GM19463 (cell line): ENCODE measurements at regions not wholly inside any gene's neighbourhood (a gene's known extent, or its start where the extent isn't known, plus 50 kb on each side); places are given as distances from the start of the nearest gene placed in this dataset.

Experiments used
- ATAC-seq: cut with Tn5 transposase; IDR thresholded peaks from one replicate; pipeline ENCODE4 v1.9.1; 2021; ENCODE audit warnings: mild to moderate bottlenecking, moderate library complexity; ENCODE audit not compliant: unreplicated experiment

DNA sequence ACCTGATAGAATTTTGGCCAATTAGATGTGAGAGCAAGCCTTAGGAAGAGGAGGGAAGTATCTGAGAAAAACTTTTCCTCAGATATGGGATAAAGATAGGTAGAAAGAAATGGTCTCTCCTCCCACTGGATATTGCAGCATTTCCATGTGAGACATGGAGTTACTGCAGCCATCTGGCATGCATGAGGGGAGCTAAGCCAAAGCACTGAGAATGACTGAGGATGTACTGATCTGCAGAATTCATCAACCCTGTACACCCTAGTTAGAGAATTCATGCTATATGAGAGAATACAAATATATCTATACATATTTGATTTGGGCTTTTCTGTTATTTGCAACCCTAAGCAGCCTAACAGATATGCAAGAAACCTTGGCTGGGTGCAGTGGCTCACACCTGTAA, 52.5 kb upstream of the RPL34 start:
- no peak for ATAC-seq

DNA sequence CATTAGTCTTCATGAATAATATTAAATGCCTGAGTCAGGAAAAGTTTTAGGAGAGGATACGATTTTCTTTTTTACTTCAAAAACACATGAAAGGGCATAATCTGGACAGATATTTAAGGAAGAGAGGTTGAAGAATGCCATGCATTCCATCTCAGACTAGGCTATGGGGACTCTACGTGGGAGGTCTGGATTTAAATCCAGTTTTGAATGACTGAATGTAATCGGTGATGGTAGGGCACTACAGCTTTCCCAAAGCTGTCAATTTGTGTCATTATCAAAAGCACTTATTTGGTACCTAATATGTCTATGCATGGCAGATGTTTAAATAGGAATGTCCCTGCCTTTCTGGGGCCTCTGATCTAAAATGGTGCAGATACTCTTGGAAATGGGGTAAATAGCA, 59.3 kb upstream of the RPL34 start:
- no peak for ATAC-seq

DNA sequence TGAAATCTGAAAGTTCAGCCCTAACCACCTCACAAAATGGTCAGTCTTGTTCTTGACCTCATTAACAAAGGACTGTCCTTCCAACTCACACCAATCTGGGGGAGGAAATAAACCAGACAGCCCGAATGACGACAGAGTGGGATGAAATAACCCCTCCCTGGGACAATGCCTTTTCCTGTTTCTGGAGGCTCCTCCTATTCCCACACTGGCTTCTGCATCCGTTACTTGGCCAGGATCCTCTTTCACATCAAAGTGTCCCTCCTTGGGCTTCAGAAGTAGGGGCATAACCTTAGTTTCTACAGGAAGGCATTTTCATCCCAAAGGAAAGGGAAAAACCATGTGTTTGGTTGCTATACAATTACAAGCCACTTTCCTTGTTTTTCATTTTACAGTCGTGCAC, 59.8 kb upstream of the RPL34 start:
- ATAC-seq, result no peak

DNA sequence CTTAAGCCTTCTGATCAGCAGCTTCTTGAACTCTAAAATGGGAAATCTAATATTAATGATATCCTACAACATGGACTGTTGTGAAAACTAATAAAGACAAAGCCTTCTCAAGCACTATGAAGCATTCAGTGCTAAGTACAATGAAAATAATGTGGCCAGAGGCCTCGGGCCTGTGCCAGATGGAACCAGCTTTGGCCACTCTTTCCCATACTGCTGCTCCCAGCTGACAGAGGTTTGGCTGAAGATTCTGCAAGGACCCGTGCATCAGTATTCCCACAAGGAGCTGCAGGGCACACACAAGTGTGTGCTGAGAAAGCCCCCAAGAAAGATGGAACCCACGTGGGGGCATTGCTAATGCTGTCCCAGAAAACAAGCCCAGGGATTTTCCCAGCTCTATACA, 60.5 kb upstream of the RPL34 start:
- ATAC-seq, result no peak

DNA sequence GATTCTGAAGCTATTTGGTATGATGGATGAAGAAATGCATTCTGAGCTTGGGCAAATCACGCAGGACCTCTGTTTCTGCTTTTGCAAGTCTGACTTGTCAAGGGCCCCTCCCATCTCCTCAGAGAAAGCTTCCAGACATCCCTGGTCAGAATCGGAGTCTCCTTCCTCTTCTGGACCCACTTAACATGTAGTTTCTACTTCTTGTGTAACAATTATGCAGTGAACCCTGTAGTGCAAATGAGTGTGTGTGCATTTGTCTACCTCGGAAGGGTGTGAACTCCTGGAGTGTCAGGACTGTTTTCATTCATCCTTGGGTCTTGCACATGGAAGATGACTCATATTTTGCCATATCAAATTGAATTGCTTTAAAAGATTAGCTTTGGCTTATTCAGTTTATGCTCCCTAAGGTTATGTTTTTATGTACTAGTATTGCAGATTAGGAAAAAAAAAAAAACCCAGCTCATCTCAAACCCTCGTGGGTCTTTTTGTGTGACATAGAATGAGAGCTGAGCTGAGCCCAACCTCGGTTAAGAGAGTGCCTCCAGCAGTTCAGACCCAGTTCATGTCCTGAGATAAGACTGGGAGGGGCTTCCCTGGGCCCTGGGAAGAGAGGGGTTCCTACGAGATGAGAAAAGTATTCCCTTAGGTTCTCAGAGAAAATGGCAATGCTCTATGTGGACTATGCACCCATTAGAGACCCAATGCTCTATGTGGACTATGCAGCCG, 61.1 kb upstream of the RPL34 start:
- no peak for ATAC-seq

DNA sequence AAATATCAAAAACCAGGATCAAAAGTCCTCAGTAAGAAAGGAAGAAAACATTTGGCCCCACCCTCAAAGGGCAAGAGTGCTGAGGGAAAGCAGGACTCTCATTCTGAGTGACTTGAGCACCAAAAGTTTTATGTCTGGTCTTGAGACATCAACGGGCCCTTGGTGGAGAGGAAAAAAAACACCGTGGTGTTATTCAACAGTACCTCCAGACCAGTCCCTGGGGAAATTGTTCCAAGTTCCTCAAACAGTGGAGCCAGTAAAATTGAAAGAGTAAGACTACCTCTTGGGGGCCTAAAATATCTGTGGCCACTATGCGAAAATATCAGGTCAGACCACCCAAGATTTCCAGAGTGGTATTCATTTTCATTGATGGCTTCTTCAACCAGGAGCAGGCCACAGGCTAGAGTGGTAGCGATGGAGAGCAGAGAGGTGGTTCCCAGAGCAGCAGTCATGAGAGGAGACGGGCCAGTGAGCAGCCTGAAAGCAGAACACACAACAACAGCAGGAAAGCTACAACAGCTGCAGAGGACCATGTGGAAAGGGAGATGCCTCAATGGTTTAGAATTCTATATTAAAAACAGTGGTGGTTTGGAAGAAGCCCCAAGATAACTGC, 63.7 kb upstream of the RPL34 start:
- ATAC-seq, result peak; percentile 78

DNA sequence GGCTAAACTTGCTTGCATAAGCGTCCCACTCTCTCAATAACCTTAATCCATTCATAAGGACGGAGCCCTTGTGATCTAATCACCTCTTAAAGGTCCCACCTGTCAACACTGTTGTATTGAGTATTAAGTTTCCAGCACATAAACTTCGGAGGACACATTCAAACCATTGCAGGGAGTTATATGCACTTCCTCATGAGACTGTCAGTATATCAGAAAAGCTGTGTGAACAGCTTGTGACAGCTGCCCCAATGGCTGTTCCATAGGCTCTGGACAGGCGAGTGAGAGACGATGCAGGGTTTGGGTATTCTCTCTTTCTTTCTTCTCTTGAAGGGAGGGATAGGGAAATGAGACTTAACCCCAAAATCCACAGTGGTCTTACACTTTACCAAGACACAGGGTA, 64.2 kb upstream of the RPL34 start:
- ATAC-seq, result no peak

DNA sequence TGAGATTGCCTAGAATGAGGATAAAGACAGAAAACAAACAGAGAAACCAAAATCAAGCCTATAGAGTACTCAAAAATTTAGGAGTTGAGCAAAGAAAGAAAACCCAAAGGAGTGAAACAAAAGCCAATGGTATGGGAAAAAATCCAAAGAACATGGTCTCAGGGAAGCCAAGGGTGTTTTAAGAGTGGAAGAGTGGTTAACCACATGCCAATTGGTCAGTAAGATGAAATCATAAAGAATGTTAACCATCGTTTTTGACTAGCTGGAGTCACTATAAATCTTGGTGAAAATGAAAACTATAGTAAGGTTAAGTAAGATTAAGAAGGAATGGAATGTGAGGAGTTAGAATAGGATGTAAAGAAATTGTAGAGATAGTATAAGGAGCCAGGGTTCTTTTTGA, 64.7 kb upstream of the RPL34 start:
- no peak for ATAC-seq

DNA sequence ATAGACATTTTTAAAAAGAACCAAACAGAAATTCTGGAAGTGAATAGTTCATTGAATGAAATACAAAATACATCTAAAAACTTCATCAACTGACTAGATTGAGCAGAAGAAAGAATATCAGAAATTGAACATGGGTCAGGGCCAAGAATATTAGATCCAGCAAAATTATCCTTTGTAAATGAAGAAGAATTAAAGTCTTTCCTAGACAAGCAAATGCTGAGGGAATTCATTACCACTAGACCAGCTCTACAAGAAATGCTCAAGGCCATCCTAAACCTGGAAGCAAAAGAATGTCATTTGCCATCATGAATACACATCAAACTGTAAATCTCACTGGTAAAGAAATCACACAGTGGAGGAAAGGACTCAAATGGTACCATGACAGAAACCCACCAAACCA, 72.7 kb upstream of the RPL34 start:
- no peak for ATAC-seq

DNA sequence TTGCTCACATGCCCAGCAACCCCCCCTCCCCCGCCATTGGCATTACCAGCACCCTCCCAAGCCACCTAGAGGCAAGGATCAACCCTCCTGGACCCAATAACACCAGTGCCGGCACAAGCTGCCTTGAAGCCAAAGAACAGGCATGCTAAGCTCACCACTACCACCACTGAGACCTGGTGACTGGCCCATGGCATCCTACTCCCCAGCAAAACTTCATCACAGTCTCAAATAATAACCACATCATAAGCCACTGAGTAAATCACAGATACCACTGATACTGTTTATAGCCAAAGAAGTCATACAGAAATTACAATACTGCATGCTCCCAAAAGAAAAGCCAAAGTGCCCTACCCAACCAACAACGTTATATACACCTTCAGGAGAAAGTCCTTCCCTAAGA, 73.6 kb upstream of the RPL34 start:
- no peak for ATAC-seq

DNA sequence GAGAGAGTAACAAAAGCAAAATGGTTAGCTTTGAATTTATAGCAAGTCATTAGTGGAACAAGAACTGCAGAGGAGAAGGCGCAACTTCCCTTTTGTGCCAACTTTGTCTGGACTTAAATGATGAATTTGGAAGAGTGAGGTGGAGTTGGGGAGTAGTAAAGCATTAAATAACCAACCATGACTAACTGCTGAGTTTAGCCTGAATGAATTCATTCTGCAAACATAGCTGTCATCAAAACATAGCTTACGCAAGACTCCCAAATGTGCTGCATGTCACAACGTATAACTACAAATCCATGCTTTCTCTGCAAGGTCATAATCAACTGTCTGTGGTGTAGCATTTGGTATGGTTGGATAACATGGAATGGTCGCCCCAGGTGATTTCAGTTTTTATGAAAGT, 75.9 kb upstream of the RPL34 start:
- ATAC-seq, result no peak

DNA sequence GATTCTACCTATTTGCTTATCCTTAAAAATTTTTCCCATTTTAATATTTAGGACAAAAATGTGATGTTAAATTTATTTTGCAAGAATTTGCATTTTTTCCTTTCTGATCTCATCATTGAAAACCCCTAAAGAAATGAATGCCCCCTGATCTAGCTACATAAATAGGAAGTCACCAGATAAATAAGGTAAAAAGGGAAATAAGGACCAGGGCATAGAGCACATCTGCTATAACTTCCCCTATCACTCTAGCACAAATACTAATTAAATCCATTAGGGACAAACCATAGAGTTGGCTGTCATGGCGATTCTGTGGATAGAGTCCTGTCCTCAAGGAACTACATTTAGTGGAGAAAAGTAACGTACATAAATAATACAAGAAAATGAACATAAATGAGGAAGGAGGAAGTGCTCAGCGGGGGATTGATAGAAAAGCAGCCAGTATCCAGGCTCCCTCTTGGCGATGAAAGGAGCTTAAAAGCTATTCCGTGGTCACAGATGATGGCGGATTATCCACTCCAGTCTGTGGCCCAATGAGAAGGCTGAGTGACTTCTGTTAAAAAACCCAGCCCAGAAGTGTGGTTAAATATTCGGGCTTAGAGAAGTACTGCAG, 76.9 kb upstream of the RPL34 start:
- no peak for ATAC-seq

DNA sequence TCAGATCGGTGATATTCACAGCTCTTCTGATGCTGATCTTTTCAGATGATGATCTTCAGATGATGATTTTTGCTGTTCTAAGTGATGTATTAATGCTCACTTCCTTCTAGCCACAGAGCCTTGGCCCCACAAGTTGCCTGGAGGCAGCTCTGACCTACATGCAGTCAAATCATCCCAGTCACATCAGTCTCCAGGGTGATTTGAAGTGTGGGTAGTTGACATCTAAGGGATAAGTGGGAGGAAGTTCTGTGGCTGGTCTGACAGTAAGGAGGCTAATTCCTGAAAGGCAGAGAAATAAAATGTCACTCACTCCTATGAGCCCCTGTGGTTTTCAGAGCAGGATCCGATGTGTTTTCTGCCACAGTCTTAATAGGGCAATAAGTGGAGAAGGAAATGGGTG, 79.8 kb upstream of the RPL34 start:
- peak; percentile 71 for ATAC-seq

DNA sequence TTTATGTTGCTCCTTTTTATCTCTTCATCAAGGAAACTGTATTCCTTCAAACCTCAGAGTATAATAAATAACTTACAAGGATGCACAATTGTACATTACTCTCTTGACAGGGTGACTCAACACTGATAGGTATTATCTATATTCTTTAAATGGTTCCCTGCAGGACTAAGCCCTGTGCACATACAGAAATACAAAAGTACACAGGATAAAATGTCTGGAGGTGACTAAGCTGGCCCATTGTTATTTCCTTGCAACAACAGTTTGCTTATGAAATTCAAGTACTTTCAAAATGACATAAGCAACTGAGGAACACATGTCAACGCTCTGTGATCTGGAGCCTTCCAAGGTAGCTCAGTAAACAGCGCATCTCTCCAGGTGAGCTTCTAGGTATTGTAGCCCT, 83.8 kb upstream of the RPL34 start:
- ATAC-seq, result no peak

DNA sequence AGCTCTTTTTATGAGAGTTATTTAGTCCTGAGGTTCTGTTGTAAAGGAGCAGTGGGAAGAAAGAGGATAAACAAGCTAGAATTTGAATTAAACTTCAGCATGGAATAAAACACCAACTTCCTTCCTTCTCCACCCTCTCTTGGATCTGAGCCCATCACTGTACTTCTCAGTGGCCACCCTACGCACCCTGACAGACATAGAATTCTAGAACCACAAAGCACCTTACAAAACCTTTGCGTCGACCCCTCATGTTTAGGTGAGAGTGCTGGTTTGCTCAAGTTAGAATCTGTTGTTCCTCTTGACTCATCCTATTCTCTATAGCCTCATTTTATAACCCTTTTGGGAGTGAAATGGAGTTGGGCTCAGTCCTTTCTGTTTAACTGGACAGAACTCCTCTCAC, 84.6 kb upstream of the RPL34 start:
- ATAC-seq, result no peak

DNA sequence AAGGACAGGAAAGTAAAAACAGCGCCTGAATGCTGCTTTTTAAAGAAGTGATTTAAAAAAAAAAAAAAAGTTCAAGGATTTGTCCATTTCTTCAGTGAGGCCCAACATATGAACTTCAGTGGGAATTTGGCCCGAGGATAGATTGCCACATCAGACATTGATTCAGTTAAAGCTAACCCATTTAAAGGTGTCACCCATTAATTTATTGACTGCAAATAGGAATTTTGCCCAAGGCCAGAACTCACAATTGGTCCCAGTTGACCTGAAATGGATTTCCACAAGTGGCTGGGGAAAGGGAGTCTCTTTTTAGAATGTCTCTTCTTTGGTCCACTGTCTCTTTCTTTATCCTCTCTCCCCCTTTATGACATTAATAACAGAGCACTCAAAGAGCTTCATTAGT, 86.5 kb upstream of the RPL34 start:
- ATAC-seq, result no peak

DNA sequence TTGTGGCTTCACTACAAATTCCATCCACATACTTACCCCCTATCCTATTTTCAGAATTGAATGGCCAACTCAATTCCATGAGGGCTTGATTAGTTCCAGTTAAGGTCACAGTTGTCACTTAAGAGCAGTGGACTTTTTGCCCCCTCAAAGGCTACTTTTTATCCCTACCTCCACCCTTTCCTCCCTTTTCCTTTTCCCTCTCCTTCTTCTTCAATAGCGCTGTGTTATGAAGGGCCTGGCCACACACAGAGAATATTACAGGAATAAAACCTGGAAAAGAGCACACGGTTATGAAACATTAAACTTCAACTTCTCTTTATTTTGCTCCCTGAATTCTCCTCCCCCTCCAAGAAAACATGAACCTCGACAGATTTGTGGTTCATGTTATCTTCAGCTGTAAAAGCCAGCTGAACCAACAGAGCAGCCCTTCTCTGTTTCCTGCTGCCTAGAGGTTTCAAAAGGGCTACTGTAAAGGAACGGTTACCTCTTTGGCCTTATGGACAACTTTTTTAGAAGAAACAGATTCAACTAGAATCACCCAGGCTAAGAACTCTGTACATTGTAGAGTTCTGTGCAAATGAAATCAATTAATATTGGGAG, 87.0 kb upstream of the RPL34 start:
- ATAC-seq, result no peak

DNA sequence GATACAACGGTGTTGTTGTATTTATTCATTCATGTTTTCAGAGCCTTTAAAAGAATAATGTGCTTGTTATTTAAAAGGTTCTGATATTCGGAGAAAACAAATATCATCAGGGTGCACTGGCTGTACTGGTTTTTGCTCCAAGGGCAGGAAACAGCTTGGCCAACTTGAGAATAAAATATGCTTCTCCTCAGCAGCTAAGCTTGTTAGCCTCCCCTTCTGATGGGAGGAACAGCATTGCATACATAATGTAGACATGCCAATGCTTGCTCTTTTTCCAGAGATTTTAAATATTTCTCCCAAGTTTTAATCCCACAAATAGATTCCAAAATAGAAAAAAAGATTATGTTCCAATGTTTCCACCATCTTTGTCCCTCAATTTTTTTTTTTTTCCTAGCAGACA, 87.6 kb upstream of the RPL34 start:
- no peak for ATAC-seq

DNA sequence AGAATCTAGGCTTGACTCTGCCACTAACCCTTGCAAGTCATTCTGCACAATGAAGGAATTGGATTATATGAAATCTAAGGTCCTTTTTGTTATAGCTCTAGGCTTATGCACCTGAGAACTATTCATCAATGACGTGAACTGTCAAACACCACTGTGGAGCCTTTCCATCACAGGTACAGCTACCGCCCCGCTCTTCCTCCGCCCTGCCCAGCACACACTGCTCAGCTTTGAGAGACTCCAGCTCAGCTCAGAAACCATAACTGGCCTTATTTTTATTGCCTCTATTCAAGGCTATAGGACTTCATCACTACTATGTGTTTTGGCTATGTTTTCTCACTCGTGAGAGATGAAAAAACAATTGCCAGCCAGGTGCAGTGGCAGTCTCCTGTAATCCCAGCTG, 88.2 kb upstream of the RPL34 start:
- no peak for ATAC-seq

DNA sequence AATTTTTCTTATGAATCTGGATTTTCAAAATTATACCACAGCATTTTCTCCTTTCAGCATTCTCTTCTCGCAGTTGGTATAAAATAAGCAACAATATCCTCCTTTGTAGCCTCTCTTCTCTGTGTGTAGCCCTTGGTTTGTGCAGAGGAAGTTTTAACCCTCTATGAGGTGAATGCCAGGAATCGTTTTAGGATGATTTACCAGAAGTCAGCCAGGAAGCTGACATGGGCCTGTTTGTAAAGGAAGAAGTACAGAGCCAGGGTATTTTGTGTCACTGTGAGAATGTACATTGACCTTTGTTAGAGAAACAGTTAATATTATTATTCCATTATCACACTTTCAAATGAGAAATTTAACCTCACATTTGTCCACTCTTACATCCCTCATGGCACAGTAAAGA, 88.9 kb upstream of the RPL34 start:
- no peak for ATAC-seq

DNA sequence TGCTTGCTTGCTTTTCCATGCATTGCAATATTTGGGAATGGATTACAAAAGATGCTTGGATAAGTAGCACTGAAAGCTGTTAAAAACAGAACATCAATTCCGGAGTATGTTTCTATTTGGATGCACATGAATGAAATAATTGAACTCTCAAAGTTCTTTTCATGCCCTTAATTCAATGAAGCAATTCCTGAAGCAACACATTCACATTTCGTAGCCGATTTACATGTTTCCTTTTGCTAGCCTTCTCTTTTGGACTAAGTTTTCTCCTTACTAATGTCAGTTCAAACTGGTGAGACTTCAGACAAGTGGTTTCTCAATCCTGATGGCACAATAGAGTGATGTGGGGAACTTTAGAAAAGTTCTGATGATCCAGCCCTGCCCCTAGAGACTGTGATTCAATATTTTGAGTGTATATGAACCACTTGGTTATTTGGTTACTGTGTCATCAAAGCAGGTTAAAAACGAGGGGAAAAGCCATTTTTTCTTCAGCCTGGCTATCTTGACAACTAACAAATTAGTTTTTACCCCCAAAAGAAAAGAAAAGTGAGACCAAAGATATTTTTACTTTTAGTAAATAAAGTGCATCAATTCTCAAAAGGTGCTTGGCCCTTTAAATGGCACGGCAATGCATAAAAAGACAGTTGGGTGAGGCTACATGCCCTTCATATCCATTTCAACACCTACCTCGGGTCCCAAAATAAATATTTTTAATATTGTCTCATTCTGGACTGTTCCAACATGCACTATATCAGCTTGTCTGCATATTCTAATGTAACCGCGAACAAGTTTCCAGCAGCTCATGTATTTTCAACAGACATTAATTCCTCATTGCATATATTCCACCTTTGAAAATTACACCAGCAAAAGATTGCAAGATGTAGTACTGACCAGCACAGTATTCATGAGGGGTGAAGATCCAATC, 90.1 kb upstream of the RPL34 start:
- no peak for ATAC-seq
